ENCODE measurements at regions not wholly inside any gene's neighbourhood (a gene's known extent, or its start where the extent isn't known, plus 50 kb on each side); places are given as distances from the start of the nearest gene placed in this dataset.

DNA sequence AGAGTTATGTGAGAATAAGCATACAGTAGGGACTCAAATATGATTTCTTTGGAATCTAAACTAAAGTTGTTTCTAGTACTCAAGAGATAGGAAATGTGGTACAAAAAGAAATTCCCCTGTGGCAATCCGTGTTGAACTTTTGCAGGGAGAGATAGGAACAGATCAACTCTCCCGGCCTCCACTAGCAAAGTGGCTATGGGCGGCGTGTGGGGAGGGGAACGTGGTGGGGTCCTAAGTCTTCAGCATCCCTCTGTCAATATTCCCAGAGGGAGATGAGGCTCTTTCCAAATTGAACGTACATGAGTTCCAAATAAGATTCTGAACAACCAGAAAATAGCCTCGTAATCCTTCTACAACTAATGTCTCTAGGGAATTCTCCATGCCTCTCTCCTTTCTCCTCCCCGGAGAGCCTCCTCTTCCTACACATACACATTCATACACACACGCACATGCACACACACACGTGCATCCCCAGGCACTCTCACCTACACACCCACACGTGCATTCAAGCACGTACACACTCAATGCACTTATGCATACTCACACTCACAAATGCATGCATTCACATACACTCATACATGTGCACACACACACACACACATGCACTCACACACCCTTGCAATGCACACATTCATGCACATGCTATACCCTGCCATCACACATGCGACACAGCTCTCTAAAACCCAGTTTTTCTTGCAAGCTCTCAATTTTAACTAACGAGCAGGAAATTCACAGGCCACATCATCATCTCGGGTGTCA lies 244.8 kb downstream of the MAF start:
- H4K20me1 ChIP-seq (ENCODE audit: insufficient read depth): no peaks in the 10 kb centered on the region
- H3F3A ChIP-seq (ENCODE audit: insufficient read depth, low read length, poor library complexity, severe bottlenecking): no peaks in the 10 kb centered on the region
- H3K4me2 ChIP-seq (ENCODE audit: low read length): no peak overlapping the region
- H3K4me3 ChIP-seq (ENCODE audit: low read length): no peak overlapping the region
- H3K27ac ChIP-seq (ENCODE audit: low read length): no peak overlapping the region
- H3K36me3 ChIP-seq (ENCODE audit: insufficient read depth, low read length): no peaks in the 10 kb centered on the region
- H3K79me2 ChIP-seq (replicated peaks; ENCODE audit: insufficient read depth, low read length): no peaks in the 10 kb centered on the region
- H3K9me3 ChIP-seq (ENCODE audit: low read length): no peaks in the 10 kb centered on the region
- no peaks in the 10 kb centered on the region for H3K27me3 ChIP-seq (ENCODE audit: insufficient read depth, low read depth, low read length)
- TF ChIP-seq EP300 (conservative IDR thresholded peaks at IDR 0.05; ENCODE audit: poor library complexity, severe bottlenecking): no peak
- TF ChIP-seq, protein P1, sequence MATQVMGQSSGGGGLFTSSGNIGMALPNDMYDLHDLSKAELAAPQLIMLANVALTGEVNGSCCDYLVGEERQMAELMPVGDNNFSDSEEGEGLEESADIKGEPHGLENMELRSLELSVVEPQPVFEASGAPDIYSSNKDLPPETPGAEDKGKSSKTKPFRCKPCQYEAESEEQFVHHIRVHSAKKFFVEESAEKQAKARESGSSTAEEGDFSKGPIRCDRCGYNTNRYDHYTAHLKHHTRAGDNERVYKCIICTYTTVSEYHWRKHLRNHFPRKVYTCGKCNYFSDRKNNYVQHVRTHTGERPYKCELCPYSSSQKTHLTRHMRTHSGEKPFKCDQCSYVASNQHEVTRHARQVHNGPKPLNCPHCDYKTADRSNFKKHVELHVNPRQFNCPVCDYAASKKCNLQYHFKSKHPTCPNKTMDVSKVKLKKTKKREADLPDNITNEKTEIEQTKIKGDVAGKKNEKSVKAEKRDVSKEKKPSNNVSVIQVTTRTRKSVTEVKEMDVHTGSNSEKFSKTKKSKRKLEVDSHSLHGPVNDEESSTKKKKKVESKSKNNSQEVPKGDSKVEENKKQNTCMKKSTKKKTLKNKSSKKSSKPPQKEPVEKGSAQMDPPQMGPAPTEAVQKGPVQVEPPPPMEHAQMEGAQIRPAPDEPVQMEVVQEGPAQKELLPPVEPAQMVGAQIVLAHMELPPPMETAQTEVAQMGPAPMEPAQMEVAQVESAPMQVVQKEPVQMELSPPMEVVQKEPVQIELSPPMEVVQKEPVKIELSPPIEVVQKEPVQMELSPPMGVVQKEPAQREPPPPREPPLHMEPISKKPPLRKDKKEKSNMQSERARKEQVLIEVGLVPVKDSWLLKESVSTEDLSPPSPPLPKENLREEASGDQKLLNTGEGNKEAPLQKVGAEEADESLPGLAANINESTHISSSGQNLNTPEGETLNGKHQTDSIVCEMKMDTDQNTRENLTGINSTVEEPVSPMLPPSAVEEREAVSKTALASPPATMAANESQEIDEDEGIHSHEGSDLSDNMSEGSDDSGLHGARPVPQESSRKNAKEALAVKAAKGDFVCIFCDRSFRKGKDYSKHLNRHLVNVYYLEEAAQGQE (IDR thresholded peaks at IDR 0.05; ENCODE audit: borderline replicate concordance): no peak
- no peak for TF ChIP-seq SMC3 (conservative IDR thresholded peaks at IDR 0.05; ENCODE audit: poor library complexity)
- TF ChIP-seq MXI1 (conservative IDR thresholded peaks at IDR 0.05; ENCODE audit: poor library complexity, severe bottlenecking): no peak
- TF ChIP-seq EZH2 (IDR thresholded peaks at IDR 0.05; ENCODE audit: borderline replicate concordance, insufficient read depth, low read length, poor library complexity, severe bottlenecking): no peak
- no peak for TF ChIP-seq POLR2AphosphoS5 (IDR thresholded peaks at IDR 0.05)
- TF ChIP-seq, protein P2, sequence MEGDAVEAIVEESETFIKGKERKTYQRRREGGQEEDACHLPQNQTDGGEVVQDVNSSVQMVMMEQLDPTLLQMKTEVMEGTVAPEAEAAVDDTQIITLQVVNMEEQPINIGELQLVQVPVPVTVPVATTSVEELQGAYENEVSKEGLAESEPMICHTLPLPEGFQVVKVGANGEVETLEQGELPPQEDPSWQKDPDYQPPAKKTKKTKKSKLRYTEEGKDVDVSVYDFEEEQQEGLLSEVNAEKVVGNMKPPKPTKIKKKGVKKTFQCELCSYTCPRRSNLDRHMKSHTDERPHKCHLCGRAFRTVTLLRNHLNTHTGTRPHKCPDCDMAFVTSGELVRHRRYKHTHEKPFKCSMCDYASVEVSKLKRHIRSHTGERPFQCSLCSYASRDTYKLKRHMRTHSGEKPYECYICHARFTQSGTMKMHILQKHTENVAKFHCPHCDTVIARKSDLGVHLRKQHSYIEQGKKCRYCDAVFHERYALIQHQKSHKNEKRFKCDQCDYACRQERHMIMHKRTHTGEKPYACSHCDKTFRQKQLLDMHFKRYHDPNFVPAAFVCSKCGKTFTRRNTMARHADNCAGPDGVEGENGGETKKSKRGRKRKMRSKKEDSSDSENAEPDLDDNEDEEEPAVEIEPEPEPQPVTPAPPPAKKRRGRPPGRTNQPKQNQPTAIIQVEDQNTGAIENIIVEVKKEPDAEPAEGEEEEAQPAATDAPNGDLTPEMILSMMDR (IDR thresholded peaks at IDR 0.05; ENCODE audit: poor library complexity, severe bottlenecking): no peak
- TF ChIP-seq TAF1 (IDR thresholded peaks at IDR 0.05; ENCODE audit: low read depth): no peak
- TF ChIP-seq RAD21 (conservative IDR thresholded peaks at IDR 0.05): no peak
- no peak overlapping the region for H2AFZ ChIP-seq (ENCODE audit: low read depth, low read length)
- H3K9me2 ChIP-seq (ENCODE audit: insufficient read depth, low read length): no peaks in the 10 kb centered on the region
- no peak overlapping the region for H3K9ac ChIP-seq (ENCODE audit: low read length)

DNA sequence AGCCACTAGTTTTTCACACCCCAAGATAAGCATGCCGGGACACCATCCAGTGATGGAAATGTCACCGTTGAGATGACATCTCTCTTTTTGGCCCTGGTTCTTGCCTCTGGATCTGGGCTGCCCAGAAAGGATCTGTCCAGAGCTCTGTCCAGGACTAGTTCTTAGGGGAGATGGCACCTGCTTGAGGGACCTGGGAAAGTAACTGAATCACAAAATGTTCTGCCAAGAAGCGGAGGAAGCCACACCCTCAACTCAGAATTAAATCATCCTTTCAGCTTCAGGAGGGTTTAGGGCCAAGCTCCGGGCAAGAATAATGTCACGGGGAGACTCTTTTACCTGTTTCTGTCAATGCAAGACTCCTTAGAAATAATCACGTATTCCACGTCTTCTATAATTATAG lies 248.6 kb downstream of the MAF start:
- H2AFZ ChIP-seq (ENCODE audit: low read depth, low read length): no peak overlapping the region
- no peaks in the 10 kb centered on the region for H3K36me3 ChIP-seq (ENCODE audit: insufficient read depth, low read length)
- H3K27me3 ChIP-seq (ENCODE audit: insufficient read depth, low read depth, low read length): no peaks in the 10 kb centered on the region
- no peaks in the 10 kb centered on the region for H3F3A ChIP-seq (ENCODE audit: insufficient read depth, low read length, poor library complexity, severe bottlenecking)
- no peak for TF ChIP-seq SMC3 (conservative IDR thresholded peaks at IDR 0.05; ENCODE audit: poor library complexity)
- no peak for TF ChIP-seq EP300 (conservative IDR thresholded peaks at IDR 0.05; ENCODE audit: poor library complexity, severe bottlenecking)
- TF ChIP-seq, protein P1 (IDR thresholded peaks at IDR 0.05; ENCODE audit: borderline replicate concordance): no peak
- TF ChIP-seq POLR2AphosphoS5 (IDR thresholded peaks at IDR 0.05): no peak
- TF ChIP-seq MXI1 (conservative IDR thresholded peaks at IDR 0.05; ENCODE audit: poor library complexity, severe bottlenecking): no peak
- no peak for TF ChIP-seq TAF1 (IDR thresholded peaks at IDR 0.05; ENCODE audit: low read depth)
- TF ChIP-seq RAD21 (conservative IDR thresholded peaks at IDR 0.05): no peak
- TF ChIP-seq, protein P2 (IDR thresholded peaks at IDR 0.05; ENCODE audit: poor library complexity, severe bottlenecking): no peak
- TF ChIP-seq EZH2 (IDR thresholded peaks at IDR 0.05; ENCODE audit: borderline replicate concordance, insufficient read depth, low read length, poor library complexity, severe bottlenecking): no peak
- H3K9ac ChIP-seq (ENCODE audit: low read length): no peak overlapping the region
- no peaks in the 10 kb centered on the region for H4K20me1 ChIP-seq (ENCODE audit: insufficient read depth)
- no peaks in the 10 kb centered on the region for H3K79me2 ChIP-seq (replicated peaks; ENCODE audit: insufficient read depth, low read length)
- H3K9me2 ChIP-seq (ENCODE audit: insufficient read depth, low read length): no peaks in the 10 kb centered on the region
- H3K27ac ChIP-seq (ENCODE audit: low read length): no peak overlapping the region
- no peak overlapping the region for H3K4me3 ChIP-seq (ENCODE audit: low read length)
- no peaks in the 10 kb centered on the region for H3K9me3 ChIP-seq (ENCODE audit: low read length)
- H3K4me2 ChIP-seq (ENCODE audit: low read length): no peak overlapping the region

Data from neural cell (in vitro differentiated cells).